NCI-H2196 treated with DMSO at 0.1 percent for 48 hours (cell line): ENCODE measurements at regions not wholly inside any gene's neighbourhood (a gene's known extent, or its start where the extent isn't known, plus 50 kb on each side); places are given as distances from the start of the nearest gene placed in this dataset.

ENCODE experiments used
- DNase-seq: peaks from one replicate; lab custom pipeline; 2025; ENCODE audit not compliant: unreplicated experiment; lab: John Stamatoyannopoulos, UW

DNA sequence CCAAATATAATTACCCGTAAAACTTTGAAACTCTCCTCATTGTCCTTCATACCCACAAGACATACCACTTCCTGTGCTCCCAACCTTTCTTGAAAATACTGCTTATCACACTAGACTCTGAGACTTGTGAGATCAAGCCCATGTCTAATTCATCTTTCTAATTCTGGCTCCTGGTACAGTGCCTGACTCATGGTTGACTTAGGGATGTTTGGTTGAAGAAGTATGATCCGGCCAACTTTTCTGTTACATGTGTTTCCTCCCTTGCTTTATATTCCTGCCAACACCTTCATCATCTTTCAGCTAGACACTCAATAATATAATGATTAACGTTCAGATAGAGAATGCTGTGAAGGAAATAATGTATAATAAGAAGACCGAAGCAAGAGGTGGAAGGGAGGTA is 58.2 kb downstream of the MEX3B start:
- DNase-seq: no peak

- no peak for DNase-seq
Observed at GRCh38 chr15:81983497-81983896, 62.3 kb downstream of the MEX3B start.

DNA sequence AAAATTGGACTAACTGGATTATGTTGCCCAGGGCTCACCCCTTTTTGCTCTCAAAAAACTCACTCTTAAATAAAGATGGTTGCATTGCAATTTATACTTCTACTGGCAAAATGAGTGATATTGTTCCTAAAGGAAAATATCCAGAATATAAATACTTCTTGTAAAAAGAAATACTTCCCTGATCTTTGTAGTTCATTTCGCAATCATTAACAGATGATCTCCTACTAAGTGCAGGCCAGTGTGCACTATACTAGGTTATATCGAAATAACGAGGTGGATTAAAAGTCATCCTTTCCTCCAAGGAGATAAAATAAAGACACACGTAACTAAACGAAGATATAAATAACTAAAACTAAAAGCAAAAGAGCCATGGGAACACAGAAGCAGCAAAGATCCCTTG is 63.0 kb downstream of the MEX3B start:
- DNase-seq: no peak

DNA sequence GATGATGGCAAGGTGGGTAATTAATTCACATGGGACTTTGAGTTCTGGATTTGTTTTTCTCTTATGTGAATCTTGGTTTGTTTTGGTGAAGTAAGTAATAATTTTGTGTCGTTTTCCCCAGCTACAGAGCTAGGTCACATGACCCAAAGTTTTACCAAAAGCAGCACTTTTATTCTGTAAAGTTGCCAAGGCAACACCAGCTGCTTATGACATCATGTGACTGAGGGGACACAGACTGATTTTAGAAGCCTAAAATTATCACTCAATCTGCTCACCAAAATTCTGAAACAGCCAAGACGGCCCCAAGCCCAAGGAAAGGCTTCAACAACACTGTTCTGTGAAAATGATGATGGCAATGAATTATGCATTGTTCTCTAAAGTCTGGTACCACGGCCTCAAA is 63.9 kb downstream of the MEX3B start:
- no peak for DNase-seq

DNA sequence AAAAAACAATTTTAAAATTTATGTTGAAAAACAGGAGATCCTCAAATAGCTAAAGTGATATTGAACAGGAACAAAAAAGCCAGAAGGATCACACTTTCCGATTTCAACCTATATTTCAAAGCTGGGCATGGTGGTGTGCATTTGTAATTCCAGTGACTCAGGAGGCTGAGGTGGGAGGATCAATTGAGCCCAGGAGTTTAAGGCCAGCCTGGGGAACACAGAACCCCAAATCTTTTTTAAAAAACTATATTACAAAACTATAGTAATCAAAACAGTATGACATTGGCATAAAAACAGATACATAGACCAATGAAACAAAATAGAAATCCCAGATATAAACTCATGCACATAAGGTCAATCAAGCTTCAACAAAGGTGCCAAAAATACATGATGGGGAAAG is 68.4 kb downstream of the MEX3B start:
- DNase-seq: no peak

GRCh38 chr15:81968691-81969090 is 77.1 kb downstream of the MEX3B start:
- no peak for DNase-seq

- DNase-seq: no peak
Observed at GRCh38 chr15:81966631-81967030, 79.2 kb downstream of the MEX3B start.

- DNase-seq: no peak
Observed at GRCh38 chr15:81962482-81962881, 83.3 kb downstream of the MEX3B start.

DNA sequence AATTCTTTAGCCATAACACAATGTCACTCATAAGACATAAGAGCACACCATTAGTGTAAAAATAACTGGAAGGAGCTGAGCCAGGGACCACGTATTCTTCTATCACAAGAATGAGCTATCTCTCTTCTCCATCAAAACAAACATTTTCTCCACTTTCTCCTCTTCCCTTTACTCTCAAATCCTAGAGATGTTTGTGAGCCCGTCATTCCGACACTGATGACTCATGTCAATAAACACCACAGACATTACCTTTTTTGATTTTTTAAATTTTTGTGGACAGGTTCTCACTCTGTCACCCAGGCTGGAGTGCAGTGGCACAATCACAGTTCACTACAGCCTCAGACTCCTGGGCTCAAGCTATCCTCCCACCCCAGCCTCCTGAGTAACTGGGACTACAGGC is 86.6 kb downstream of the MEX3B start:
- no peak for DNase-seq

GRCh38 chr15:81957698-81958097 is 88.1 kb downstream of the MEX3B start:
- no peak for DNase-seq

- no peak for DNase-seq
Observed at GRCh38 chr15:81955382-81956062, 90.3 kb downstream of the MEX3B start.

GRCh38 chr15:81954158-81954783 is 91.5 kb downstream of the MEX3B start:
- no peak for DNase-seq

GRCh38 chr15:81950841-81951414 is 94.9 kb downstream of the MEX3B start:
- no peak for DNase-seq

GRCh38 chr15:81948751-81949150 is 97.1 kb downstream of the MEX3B start:
- DNase-seq: no peak

GRCh38 chr15:81948222-81948621 is 97.6 kb downstream of the MEX3B start:
- DNase-seq: no peak

DNA sequence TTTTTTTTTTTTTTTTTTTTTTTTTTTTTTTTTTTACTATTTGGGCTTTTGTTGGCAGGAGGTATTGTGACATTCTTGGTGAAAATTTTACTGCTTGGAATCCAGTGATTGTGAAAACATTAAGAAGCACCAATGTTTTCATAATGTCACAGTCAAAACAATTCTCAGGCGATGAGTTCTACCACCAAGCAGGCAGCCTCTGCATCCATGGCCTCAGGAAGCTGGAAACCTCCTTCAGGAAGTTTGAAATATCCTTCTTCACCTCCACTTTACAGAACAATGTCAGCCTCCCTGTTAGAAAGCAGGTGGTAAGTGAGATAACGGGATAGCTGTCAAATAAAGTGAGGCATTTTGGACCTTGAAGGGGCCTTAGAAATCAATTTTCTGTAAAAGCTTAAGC is 98.3 kb downstream of the MEX3B start:
- DNase-seq: no peak

DNA sequence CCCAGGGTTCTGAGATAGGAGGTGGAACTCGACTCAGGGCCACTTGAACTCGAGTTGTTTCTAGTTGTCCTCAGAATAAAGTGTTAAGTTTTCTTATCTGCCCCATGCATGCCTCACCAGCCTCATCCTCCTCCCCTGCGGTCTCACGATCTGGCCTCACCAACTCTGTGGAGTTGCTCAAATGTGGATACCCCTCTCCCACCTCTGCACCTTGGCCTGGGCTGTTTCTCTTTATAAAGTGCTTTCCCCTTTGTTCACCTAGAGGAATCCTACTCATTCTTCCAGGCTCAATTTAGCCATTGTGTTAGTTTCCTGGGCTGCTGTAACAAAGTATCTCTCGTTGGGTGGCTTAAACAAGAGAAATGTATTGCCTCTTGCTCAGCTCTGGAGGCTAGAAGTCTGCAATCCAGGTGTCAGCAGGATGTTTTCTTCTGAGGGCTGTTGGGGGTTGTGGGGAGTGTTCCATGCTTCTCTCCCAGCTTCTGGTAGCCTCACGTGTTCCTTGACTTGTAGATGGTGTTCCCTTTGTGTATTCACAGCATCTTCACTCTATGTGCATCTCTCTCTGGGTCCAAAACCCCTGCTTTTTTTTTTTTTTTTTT is 100.7 kb downstream of the MEX3B start:
- no peak for DNase-seq

DNA sequence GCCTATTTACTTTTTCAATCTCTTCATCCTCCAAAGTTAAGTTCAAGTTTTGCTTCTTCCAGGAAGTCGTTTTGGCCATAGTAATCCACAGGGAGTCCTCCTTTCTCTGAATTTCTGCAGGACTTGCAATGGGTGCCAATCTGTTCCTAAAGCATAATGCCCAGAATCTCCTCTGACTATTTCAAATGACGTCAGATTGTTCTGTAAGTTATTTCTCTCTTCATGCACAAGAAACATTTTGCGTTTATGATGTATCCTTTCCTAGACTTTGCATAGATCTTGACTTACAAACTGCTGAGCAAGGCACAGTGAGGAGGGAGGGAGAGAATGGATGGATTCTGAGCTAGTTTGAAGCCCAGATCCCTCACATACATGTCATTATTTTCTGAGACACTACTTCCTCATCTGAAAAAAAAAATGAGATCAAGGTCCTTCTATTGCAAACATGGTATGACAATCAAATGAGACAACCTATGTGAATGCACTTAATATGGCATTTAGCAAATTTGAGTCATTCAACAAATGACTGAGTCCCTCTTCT is 103.1 kb downstream of the MEX3B start:
- no peak for DNase-seq

GRCh38 chr15:81942157-81942556 is 103.7 kb downstream of the MEX3B start:
- DNase-seq: no peak

DNA sequence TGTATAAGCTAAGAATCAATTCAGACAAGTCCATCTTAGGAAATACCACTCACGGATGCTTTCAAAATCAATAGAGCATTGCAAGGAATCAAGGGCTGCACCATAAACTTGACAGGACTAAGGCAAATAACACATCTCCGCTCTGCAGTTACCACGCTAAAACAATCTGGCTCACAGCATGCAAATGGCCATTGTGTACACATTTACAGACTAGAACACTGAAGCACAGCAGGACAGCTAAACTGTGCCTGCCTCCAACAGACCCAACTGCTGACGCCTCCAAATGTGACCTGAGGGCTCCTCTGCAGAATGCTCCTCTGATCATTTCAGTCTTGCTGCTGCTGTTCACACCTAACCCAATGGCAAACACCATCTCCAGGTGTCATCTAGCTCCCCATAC is 104.3 kb downstream of the MEX3B start:
- no peak for DNase-seq

DNA sequence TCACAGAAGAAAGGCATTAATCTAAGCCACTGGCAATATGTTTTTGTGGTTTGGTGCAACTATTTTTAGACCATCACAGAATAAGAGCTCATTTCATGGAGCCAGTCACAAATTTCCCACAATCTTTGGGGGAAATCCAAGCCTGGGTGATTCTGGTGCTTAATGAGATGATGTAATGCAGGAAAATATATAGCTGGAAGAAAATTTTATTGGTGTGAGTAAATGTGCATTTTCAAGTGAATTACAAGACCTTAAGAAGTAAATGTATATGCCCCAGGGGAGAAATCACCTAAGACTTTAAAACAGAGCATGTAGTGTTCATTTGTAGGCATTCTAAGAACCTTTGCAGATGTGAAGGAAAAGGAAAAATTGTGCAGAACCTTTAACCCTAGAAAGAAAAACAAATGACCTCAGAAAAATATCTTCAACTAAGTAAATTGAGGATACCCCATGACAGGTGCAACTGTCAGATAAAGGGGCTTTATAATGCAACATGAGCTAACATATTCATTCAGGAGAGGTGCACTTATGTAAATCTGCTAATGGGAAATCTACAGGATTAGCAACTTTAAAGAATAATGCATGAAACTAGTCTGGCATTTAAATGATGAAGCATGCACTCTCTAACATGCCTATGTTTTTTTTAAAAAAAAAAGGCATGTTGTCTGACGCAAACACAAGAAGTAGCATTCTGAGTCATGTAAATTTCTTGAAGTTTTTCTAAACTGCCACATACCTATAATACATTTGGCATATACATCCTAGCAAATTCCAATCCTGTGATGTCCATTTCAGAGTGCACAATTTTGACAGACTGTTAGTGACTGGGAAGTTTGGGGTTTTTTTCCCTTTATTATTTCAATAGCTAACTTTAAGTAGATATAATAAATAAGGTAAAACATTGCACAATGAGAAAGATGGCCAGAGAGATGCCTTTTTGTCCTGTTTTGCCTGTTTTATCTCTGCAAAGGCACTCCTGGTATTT is 105.1 kb downstream of the MEX3B start:
- no peak for DNase-seq
